DOHH2 (cell line): ENCODE measurements at regions not wholly inside any gene's neighbourhood (a gene's known extent, or its start where the extent isn't known, plus 50 kb on each side); places are given as distances from the start of the nearest gene placed in this dataset.

ENCODE experiments used
- CTCF ChIP-seq: fragments of 200-600 bp; sonication (generic); IDR thresholded peaks from one replicate; pipeline ENCODE4 v1.5.1; 2014; ENCODE audit warnings: antibody characterized with exemption, mild to moderate bottlenecking, low read depth, low read length; ENCODE audit not compliant: poor library complexity, severe bottlenecking
- EZH2phosphoT487 ChIP-seq: fragments of 200-600 bp; sonication (generic); IDR thresholded peaks from 2 replicates; pipeline ENCODE4 v1.6.1; 2017; ENCODE audit warnings: borderline replicate concordance, mild to moderate bottlenecking, antibody characterized with exemption, low read length, moderate library complexity, mixed read lengths

- TF ChIP-seq CTCF (no peak), EZH2phosphoT487 (no peak)
These were observed 296.1 kb downstream of the PTPRC start for GRCh38 chr1:198934901-198935305.
